ENCODE measurements at regions not wholly inside any gene's neighbourhood (a gene's known extent, or its start where the extent isn't known, plus 50 kb on each side); places are given as distances from the start of the nearest gene placed in this dataset.

GRCh38 chr3:178019645-178020044 lies 516.6 kb upstream of the KCNMB2 start:
- no peak for DNase-seq
- Mint-ChIP-seq H3K27me3 (ENCODE audit: insufficient read depth, unreplicated experiment) (no peaks in the 10 kb centered on the region), H3K4me3 (ENCODE audit: unreplicated experiment) (no peak overlapping the region), H3K36me3 (ENCODE audit: insufficient read depth, unreplicated experiment) (no peaks in the 10 kb centered on the region), H3K4me1 (ENCODE audit: low read depth, unreplicated experiment) (no peaks in the 10 kb centered on the region), H3K9me3 (ENCODE audit: unreplicated experiment) (no peaks in the 10 kb centered on the region), H3K27ac (ENCODE audit: unreplicated experiment) (no peak overlapping the region)
- Histone ChIP-seq H3K4me1 (no peaks in the 10 kb centered on the region), H3K4me3 (ENCODE audit: low read depth, low read length) (no peak overlapping the region), H3K27me3 (replicated peaks; ENCODE audit: control insufficient read depth, insufficient read depth, low read length) (no peaks in the 10 kb centered on the region), H3K9me3 (no peaks in the 10 kb centered on the region), H3K36me3 (ENCODE audit: control insufficient read depth, insufficient read depth, low read length) (no peaks in the 10 kb centered on the region)
- no peak for TF ChIP-seq CTCF (IDR thresholded peaks at IDR 0.05; ENCODE audit: insufficient read depth in 1 of 2, low read depth in 1 of 2, low read length in 1 of 2, severe bottlenecking in 1 of 2, unreplicated experiment in 1 of 2)
- ChIA-PET POLR2A (no interaction called here), CTCF (no interaction called here)
- intact Hi-C loops (cut with micrococcal nuclease; ENCODE audit: unreplicated experiment), result no loop called here
- no TSS peak for BruUV-seq (replicated peaks)

GRCh38 chr3:178022599-178022998 lies 513.6 kb upstream of the KCNMB2 start:
- TF ChIP-seq CTCF (IDR thresholded peaks at IDR 0.05; ENCODE audit: insufficient read depth in 1 of 2, low read depth in 1 of 2, low read length in 1 of 2, severe bottlenecking in 1 of 2, unreplicated experiment in 1 of 2), result no peak
- H3K27me3 ChIP-seq (replicated peaks; ENCODE audit: control insufficient read depth, insufficient read depth, low read length), result no peaks in the 10 kb centered on the region
- Mint-ChIP-seq H3K36me3 (ENCODE audit: insufficient read depth, unreplicated experiment) (no peaks in the 10 kb centered on the region), H3K9me3 (ENCODE audit: unreplicated experiment) (no peaks in the 10 kb centered on the region), H3K4me1 (ENCODE audit: low read depth, unreplicated experiment) (no peaks in the 10 kb centered on the region), H3K27ac (ENCODE audit: unreplicated experiment) (no peak overlapping the region), H3K27me3 (ENCODE audit: insufficient read depth, unreplicated experiment) (no peaks in the 10 kb centered on the region), H3K4me3 (ENCODE audit: unreplicated experiment) (no peak overlapping the region)
- H3K36me3 ChIP-seq (ENCODE audit: control insufficient read depth, insufficient read depth, low read length), result no peaks in the 10 kb centered on the region
- H3K9me3 ChIP-seq, result no peaks in the 10 kb centered on the region
- H3K4me1 ChIP-seq, result no peaks in the 10 kb centered on the region
- DNase-seq, result no peak
- no peak overlapping the region for H3K4me3 ChIP-seq (ENCODE audit: low read depth, low read length)
- BruUV-seq (replicated peaks), result no TSS peak
- POLR2A ChIA-PET, result no interaction called here
- intact Hi-C loops (cut with micrococcal nuclease; ENCODE audit: unreplicated experiment), result no loop called here
- CTCF ChIA-PET, result no interaction called here

GRCh38 chr3:178028933-178029332 lies 507.3 kb upstream of the KCNMB2 start:
- no TSS peak for BruUV-seq (replicated peaks)
- no peak overlapping the region for H3K4me3 Mint-ChIP-seq (ENCODE audit: unreplicated experiment)
- no peaks in the 10 kb centered on the region for H3K4me1 Mint-ChIP-seq (ENCODE audit: low read depth, unreplicated experiment)
- no peak for TF ChIP-seq CTCF (IDR thresholded peaks at IDR 0.05; ENCODE audit: insufficient read depth in 1 of 2, low read depth in 1 of 2, low read length in 1 of 2, severe bottlenecking in 1 of 2, unreplicated experiment in 1 of 2)
- no peak overlapping the region for H3K27ac Mint-ChIP-seq (ENCODE audit: unreplicated experiment)
- peaks cover 2% of the 10 kb centered on the region for H3K27me3 Mint-ChIP-seq (ENCODE audit: insufficient read depth, unreplicated experiment)
- H3K4me3 ChIP-seq (ENCODE audit: low read depth, low read length), result no peak overlapping the region
- POLR2A ChIA-PET, result no interaction called here
- intact Hi-C loops (cut with micrococcal nuclease; ENCODE audit: unreplicated experiment), result no loop called here
- H3K27me3 ChIP-seq (replicated peaks; ENCODE audit: control insufficient read depth, insufficient read depth, low read length), result no peaks in the 10 kb centered on the region
- no peaks in the 10 kb centered on the region for H3K36me3 ChIP-seq (ENCODE audit: control insufficient read depth, insufficient read depth, low read length)
- no peaks in the 10 kb centered on the region for H3K36me3 Mint-ChIP-seq (ENCODE audit: insufficient read depth, unreplicated experiment)
- H3K9me3 ChIP-seq, result no peaks in the 10 kb centered on the region
- DNase-seq, result no peak
- no peaks in the 10 kb centered on the region for H3K4me1 ChIP-seq
- no peaks in the 10 kb centered on the region for H3K9me3 Mint-ChIP-seq (ENCODE audit: unreplicated experiment)
- CTCF ChIA-PET, result no interaction called here

Data from Caco-2 (cell line).